C4-2B (cell line): ENCODE measurements at regions not wholly inside any gene's neighbourhood (a gene's known extent, or its start where the extent isn't known, plus 50 kb on each side); places are given as distances from the start of the nearest gene placed in this dataset.

Experiments used
- ZFX ChIP-seq: fragments of 450-650 bp; IDR thresholded peaks from 2 replicates; pipeline ENCODE4 v1.6.1; 2017
- TF ChIP-seq, protein P1 (sequence below): fragments of 450-650 bp; conservative IDR thresholded peaks from 2 replicates; pipeline ENCODE4 v1.5.1; 2017; ENCODE audit warnings: mild to moderate bottlenecking

DNA sequence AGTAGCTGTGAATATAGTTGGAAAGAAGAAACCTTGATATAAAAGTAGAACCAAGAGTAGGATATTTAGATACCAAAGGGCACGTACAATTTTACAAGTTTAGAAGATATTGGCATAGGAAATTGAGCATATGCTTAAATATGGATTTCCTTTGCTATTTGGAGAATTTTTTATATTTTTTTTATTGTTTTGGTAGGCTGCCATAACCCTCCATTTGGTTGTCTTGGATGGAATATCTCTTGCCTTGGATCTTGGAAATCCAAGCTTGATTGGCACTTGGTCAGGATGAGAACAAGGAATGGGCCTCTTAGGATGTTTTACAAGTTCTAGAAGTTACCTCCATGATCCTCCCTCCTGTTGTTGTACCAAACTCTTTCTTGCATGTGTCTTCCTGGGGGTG is 297.1 kb downstream of the PRL start:
- TF ChIP-seq, protein P1, sequence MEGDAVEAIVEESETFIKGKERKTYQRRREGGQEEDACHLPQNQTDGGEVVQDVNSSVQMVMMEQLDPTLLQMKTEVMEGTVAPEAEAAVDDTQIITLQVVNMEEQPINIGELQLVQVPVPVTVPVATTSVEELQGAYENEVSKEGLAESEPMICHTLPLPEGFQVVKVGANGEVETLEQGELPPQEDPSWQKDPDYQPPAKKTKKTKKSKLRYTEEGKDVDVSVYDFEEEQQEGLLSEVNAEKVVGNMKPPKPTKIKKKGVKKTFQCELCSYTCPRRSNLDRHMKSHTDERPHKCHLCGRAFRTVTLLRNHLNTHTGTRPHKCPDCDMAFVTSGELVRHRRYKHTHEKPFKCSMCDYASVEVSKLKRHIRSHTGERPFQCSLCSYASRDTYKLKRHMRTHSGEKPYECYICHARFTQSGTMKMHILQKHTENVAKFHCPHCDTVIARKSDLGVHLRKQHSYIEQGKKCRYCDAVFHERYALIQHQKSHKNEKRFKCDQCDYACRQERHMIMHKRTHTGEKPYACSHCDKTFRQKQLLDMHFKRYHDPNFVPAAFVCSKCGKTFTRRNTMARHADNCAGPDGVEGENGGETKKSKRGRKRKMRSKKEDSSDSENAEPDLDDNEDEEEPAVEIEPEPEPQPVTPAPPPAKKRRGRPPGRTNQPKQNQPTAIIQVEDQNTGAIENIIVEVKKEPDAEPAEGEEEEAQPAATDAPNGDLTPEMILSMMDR, result no peak
- TF ChIP-seq ZFX, result no peak
